ENCODE measurements at regions not wholly inside any gene's neighbourhood (a gene's known extent, or its start where the extent isn't known, plus 50 kb on each side); places are given as distances from the start of the nearest gene placed in this dataset.

GRCh38 chr1:219350172-219350931 is 176.7 kb downstream of the LYPLAL1 start:
- intact Hi-C loops (cut with DNase I, micrococcal nuclease), result no loop called here
- DNase-seq (no peak), ATAC-seq (no peak)
- H3K4me1 ChIP-seq (ENCODE audit: low read depth), result no peaks in the 10 kb centered on the region
- no peak for TF ChIP-seq CTCF (IDR thresholded peaks at IDR 0.05)
- peaks cover 16% of the 10 kb centered on the region for H3K9me3 ChIP-seq
- H3K4me3 ChIP-seq, result no peak overlapping the region
- no peaks in the 10 kb centered on the region for H3K36me3 ChIP-seq (ENCODE audit: low read depth)

- Histone ChIP-seq H3K36me3 (ENCODE audit: low read depth) (no peaks in the 10 kb centered on the region), H3K4me3 (no peak overlapping the region), H3K9me3 (peaks cover 16% of the 10 kb centered on the region), H3K4me1 (ENCODE audit: low read depth) (no peaks in the 10 kb centered on the region)
- intact Hi-C loops (cut with DNase I, micrococcal nuclease), result no loop called here
- ATAC-seq (no peak), DNase-seq (peak in 2 of 3 donors; percentile 10 to 33)
- TF ChIP-seq CTCF (IDR thresholded peaks at IDR 0.05), result no peak
Measured at GRCh38 chr1:219347921-219348391, 174.3 kb downstream of the LYPLAL1 start.

- no peak overlapping the region for H3K4me3 ChIP-seq
- intact Hi-C loops (cut with DNase I, micrococcal nuclease), result no loop called here
- ATAC-seq, result no peak
Measured at GRCh38 chr1:219347376-219347775, 173.7 kb downstream of the LYPLAL1 start.

GRCh38 chr1:219345953-219346352 is 172.3 kb downstream of the LYPLAL1 start:
- no peak for DNase-seq
- no peak for ATAC-seq
- TF ChIP-seq CTCF (IDR thresholded peaks at IDR 0.05), result no peak
- Histone ChIP-seq H3K4me3 (no peak overlapping the region), H3K36me3 (ENCODE audit: low read depth) (no peaks in the 10 kb centered on the region), H3K4me1 (ENCODE audit: low read depth) (no peaks in the 10 kb centered on the region), H3K9me3 (peaks cover 16% of the 10 kb centered on the region)
- intact Hi-C loops (cut with DNase I, micrococcal nuclease), result no loop called here

More at GRCh38 chr1:219347376-219347775, 173.7 kb downstream of the LYPLAL1 start:
- Histone ChIP-seq H3K9me3 (peaks cover 16% of the 10 kb centered on the region), H3K36me3 (ENCODE audit: low read depth) (no peaks in the 10 kb centered on the region), H3K4me1 (ENCODE audit: low read depth) (no peaks in the 10 kb centered on the region)
- TF ChIP-seq CTCF (IDR thresholded peaks at IDR 0.05), result no peak
- DNase-seq, result no peak

GRCh38 chr1:219342836-219343235 is 169.2 kb downstream of the LYPLAL1 start:
- ATAC-seq (no peak), DNase-seq (no peak)
- Histone ChIP-seq H3K4me3 (no peak overlapping the region), H3K4me1 (ENCODE audit: low read depth) (no peaks in the 10 kb centered on the region), H3K9me3 (peaks cover 16% of the 10 kb centered on the region), H3K36me3 (ENCODE audit: low read depth) (no peaks in the 10 kb centered on the region)
- intact Hi-C loops (cut with DNase I, micrococcal nuclease), result no loop called here
- TF ChIP-seq CTCF (IDR thresholded peaks at IDR 0.05), result no peak

Measured in mucosa of descending colon (tissue), 3 donors.